ENCODE measurements at regions not wholly inside any gene's neighbourhood (a gene's known extent, or its start where the extent isn't known, plus 50 kb on each side); places are given as distances from the start of the nearest gene placed in this dataset.

DNA sequence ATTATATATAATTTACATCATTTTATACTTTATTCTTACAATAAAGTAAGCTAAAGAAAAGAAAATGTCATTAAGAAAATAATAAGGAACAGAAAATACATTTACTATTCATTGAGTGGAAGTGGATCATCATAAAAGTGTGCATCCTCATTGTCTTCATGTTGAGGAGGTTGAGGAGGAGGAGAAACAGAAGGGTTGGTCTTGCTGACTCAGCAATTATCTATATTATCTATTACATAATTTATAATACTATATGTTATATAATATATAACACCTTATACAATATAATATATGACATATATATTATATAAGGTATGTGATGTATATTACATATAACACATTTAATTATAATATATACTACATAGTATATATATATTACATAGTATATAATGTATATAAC is 558.5 kb upstream of the AMELY start:
- TF ChIP-seq CTCF (IDR thresholded peaks at IDR 0.05), result no peak
- no peak for TF ChIP-seq POLR2A (IDR thresholded peaks at IDR 0.05)
